Peyer's patch (tissue), 4 donors: ENCODE measurements at regions not wholly inside any gene's neighbourhood (a gene's known extent, or its start where the extent isn't known, plus 50 kb on each side); places are given as distances from the start of the nearest gene placed in this dataset.

Source experiments
- POLR2A ChIP-seq, 2 donors: fragments of 450-650 bp; IDR thresholded peaks; one replicate each; pipeline ENCODE4 v1.5.1; 2017; ENCODE audit warnings: antibody characterized with exemption in 2 of 2, mild to moderate bottlenecking in 2 of 2, moderate library complexity in 2 of 2
- TF ChIP-seq, protein P1 (sequence below), 6 experiments: fragments of 450-650 bp in 4 of 6; fragments of 200-600 bp in 2 of 6; sonication (generic) in 1 of 6; IDR thresholded peaks; one replicate each; pipeline ENCODE4 v1.5.1; 2017 to 2019; ENCODE audit warnings: antibody characterized with exemption in 6 of 6, mild to moderate bottlenecking in 3 of 6, moderate library complexity in 1 of 6

DNA sequence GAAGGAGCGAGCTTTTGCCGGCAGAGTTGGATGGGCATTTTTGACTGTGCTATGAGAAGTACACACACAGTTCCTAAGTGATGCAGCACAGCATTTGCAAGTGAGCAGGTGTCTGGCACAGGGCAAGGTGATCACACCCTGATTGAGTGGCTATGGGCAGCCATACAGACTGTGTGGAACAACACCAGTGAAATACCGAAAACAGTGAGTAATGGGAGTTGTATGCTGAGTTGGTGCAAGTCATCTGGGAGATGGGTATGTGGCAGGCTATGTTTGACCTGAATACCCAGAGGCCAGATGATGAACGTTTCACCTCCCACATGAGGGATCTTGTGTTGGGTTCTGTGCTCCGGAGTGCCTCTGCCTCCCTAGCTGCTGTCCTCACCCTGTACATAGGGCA is 53.5 kb upstream of the TIPARP start:
- TF ChIP-seq, protein P1, sequence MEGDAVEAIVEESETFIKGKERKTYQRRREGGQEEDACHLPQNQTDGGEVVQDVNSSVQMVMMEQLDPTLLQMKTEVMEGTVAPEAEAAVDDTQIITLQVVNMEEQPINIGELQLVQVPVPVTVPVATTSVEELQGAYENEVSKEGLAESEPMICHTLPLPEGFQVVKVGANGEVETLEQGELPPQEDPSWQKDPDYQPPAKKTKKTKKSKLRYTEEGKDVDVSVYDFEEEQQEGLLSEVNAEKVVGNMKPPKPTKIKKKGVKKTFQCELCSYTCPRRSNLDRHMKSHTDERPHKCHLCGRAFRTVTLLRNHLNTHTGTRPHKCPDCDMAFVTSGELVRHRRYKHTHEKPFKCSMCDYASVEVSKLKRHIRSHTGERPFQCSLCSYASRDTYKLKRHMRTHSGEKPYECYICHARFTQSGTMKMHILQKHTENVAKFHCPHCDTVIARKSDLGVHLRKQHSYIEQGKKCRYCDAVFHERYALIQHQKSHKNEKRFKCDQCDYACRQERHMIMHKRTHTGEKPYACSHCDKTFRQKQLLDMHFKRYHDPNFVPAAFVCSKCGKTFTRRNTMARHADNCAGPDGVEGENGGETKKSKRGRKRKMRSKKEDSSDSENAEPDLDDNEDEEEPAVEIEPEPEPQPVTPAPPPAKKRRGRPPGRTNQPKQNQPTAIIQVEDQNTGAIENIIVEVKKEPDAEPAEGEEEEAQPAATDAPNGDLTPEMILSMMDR (IDR thresholded peaks at IDR 0.05): no peak
- no peak for TF ChIP-seq POLR2A (IDR thresholded peaks at IDR 0.05)
